H1 (cell line): ENCODE measurements at regions not wholly inside any gene's neighbourhood (a gene's known extent, or its start where the extent isn't known, plus 50 kb on each side); places are given as distances from the start of the nearest gene placed in this dataset.

ENCODE experiments used
- EZH2 ChIP-seq: fragments of 200-600 bp; sonication (generic); IDR thresholded peaks from 2 replicates; pipeline ENCODE4 v1.7.1; 2012; ENCODE audit warnings: low read depth, mild to moderate bottlenecking, moderate library complexity, low read length, inconsistent platforms; ENCODE audit not compliant: severe bottlenecking

DNA sequence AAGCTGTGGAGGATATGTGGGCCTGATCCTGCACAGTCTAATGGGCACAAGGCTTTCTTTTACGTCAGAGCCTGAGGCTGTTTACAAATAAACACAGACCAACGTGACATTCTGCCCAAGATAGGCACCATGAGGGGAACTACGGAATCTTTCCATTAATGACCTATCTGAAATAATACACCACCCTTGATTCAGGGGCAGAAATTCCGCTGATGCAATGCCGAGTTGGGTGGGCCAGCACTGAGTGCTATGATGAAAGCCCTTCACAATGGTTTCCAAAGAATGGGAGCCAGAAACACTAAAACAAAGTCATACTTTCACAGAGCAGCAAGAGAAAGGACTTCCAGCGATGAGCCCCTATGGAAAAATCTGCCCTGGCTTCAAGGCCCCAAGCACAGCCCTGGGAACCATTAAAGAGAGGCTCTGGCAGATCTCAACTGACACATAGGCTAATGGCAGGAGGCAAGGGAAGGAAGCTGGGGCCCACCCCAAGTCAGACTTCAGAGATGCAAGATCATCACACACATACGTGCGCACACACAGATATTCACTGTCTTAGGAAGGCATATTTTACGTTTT lies 72.2 kb upstream of the DLX6 start (continued):
- TF ChIP-seq EZH2, result no peak
